Ovary (tissue), 7 donors: ENCODE measurements at regions not wholly inside any gene's neighbourhood (a gene's known extent, or its start where the extent isn't known, plus 50 kb on each side); places are given as distances from the start of the nearest gene placed in this dataset.

Source experiments
- DNase-seq, 5 donors: peaks; one replicate each; pipeline ENCODE4 v3.0.0-alpha.2; 2019 to 2020
- H3K27ac ChIP-seq, 2 donors: fragments of 200-600 bp; one replicate each; pipeline versions ENCODE4 v1.5.1 to v1.8.0; 2019 to 2022
- H3K27me3 ChIP-seq: fragments of 200-600 bp; one replicate; pipeline ENCODE4 v1.8.0; 2022
- H3K36me3 ChIP-seq: fragments of 200-600 bp; sonication (generic); one replicate; pipeline ENCODE4 v1.5.1; 2019
- H3K4me1 ChIP-seq: one replicate; pipeline ENCODE4 v1.8.1; 2013; ENCODE audit warnings: mild to moderate bottlenecking, moderate library complexity; ENCODE audit not compliant: insufficient read depth
- H3K4me3 ChIP-seq: fragments of 200-600 bp; sonication (generic); one replicate; pipeline ENCODE4 v1.5.1; 2017
- H3K9me3 ChIP-seq, 2 donors: fragments of 200-600 bp in 1 of 2; sonication (generic) in 1 of 2; one replicate each; pipeline versions ENCODE4 v1.5.1 to v1.8.1; 2013 to 2019; ENCODE audit warnings: mild to moderate bottlenecking in 1 of 2, moderate library complexity in 1 of 2
- CTCF ChIP-seq, 3 donors: fragments of 450-650 bp in 2 of 3; fragments of 200-600 bp in 1 of 3; IDR thresholded peaks; one replicate each; pipeline versions ENCODE4 v1.5.1 to v1.8.0; 2016 to 2022; ENCODE audit warnings: antibody characterized with exemption in 3 of 3, mild to moderate bottlenecking in 1 of 3
- EP300 ChIP-seq: sonication (generic); formaldehyde crosslinking; IDR thresholded peaks from one replicate; pipeline ENCODE4 v1.6.1; 2017; ENCODE audit warnings: antibody characterized with exemption
- POLR2A ChIP-seq: fragments of 450-650 bp; IDR thresholded peaks from one replicate; pipeline ENCODE4 v1.6.1; 2017; ENCODE audit warnings: antibody characterized with exemption, mild to moderate bottlenecking, moderate library complexity
- WGBS, 3 donors: extraction: QIAGEN DNeasy Blood & Tissue Kit in 1 of 3; methylation state at CpG; one replicate each; pipeline versions ENCODE4 v1.1.5 to v1.1.7; 2013 to 2017; 5-methylcytosine and 5-hydroxymethylcytosine counted together
- intact Hi-C, 4 donors: fragments of 100-400 bp; cut with DNase I; formaldehyde crosslinking; loops; one replicate each; pipeline versions ENCODE4 v1.11.0 to v1.15.1; 2022 to 2023
- donor health status: DM: no; HTN: no; CAD: no; lungs with moderate emphysema.
- donor health status: DM: no; HTN: no; CAD: no.
- donor health status: Bipolar disorder and iron deficiency.
- donor health status: DM: no; HTN: no; CAD: no.
- donor health status: DM: yes; HTN: yes; CAD: no.

- intact Hi-C loops, result no loop called here
- no peak for DNase-seq
- 80 to 89% (median 87%) methylated on average over 2 of the region's 2 CpGs for WGBS, 3 donors
These were observed 418.7 kb upstream of the RGS18 start for GRCh38 chr1:191739544-191739943.

GRCh38 chr1:191752342-191752741 is 405.9 kb upstream of the RGS18 start:
- Histone ChIP-seq H3K27ac (no peak overlapping the region), H3K4me1 (no peaks in the 10 kb centered on the region), H3K9me3 (no peaks in the 10 kb centered on the region), H3K27me3 (no peaks in the 10 kb centered on the region), H3K4me3 (no peak overlapping the region), H3K36me3 (no peaks in the 10 kb centered on the region)
- intact Hi-C loops, result no loop called here
- no peak for TF ChIP-seq EP300
- no peak for TF ChIP-seq CTCF (IDR thresholded peaks at IDR 0.05)
- TF ChIP-seq POLR2A, result no peak
- WGBS, 3 donors, result 90 to 92% (median 92%) methylated on average over 4 of the region's 4 CpGs
- DNase-seq, result no peak

More at GRCh38 chr1:191739544-191739943, 418.7 kb upstream of the RGS18 start:
- H3K4me1 ChIP-seq, result no peaks in the 10 kb centered on the region
- no peaks in the 10 kb centered on the region for H3K27me3 ChIP-seq
- no peak for TF ChIP-seq POLR2A
- TF ChIP-seq EP300, result no peak
- no peak for TF ChIP-seq CTCF (IDR thresholded peaks at IDR 0.05)
- no peak overlapping the region for H3K27ac ChIP-seq
- H3K4me3 ChIP-seq, result no peak overlapping the region
- H3K9me3 ChIP-seq, result no peaks in the 10 kb centered on the region
- no peaks in the 10 kb centered on the region for H3K36me3 ChIP-seq

- H3K27me3 ChIP-seq, result no peaks in the 10 kb centered on the region
- H3K27ac ChIP-seq, result no peak overlapping the region
- 74 to 89% (median 76%) methylated on average over 2 of the region's 2 CpGs for WGBS, 3 donors
- TF ChIP-seq POLR2A (no peak), EP300 (no peak), CTCF (IDR thresholded peaks at IDR 0.05) (no peak)
- H3K36me3 ChIP-seq, result no peaks in the 10 kb centered on the region
- H3K9me3 ChIP-seq, result no peaks in the 10 kb centered on the region
- intact Hi-C loops, result no loop called here
- H3K4me1 ChIP-seq, result no peaks in the 10 kb centered on the region
- DNase-seq, result no peak
- H3K4me3 ChIP-seq, result no peak overlapping the region
These were observed 398.2 kb upstream of the RGS18 start for GRCh38 chr1:191760016-191760415.

GRCh38 chr1:191788551-191788950 is 369.7 kb upstream of the RGS18 start:
- TF ChIP-seq CTCF (IDR thresholded peaks at IDR 0.05), result no peak
- intact Hi-C loops, result no loop called here
- no peaks in the 10 kb centered on the region for H3K36me3 ChIP-seq
- H3K4me1 ChIP-seq, result no peaks in the 10 kb centered on the region
- no peak overlapping the region for H3K27ac ChIP-seq
- no peaks in the 10 kb centered on the region for H3K9me3 ChIP-seq
- H3K4me3 ChIP-seq, result no peak overlapping the region
- 43 to 76% (median 76%) methylated on average over 1 of the region's 1 CpG for WGBS, 3 donors
- DNase-seq, result no peak
- H3K27me3 ChIP-seq, result no peaks in the 10 kb centered on the region

GRCh38 chr1:191798178-191798577 is 360.1 kb upstream of the RGS18 start:
- H3K27ac ChIP-seq, result no peak overlapping the region
- H3K36me3 ChIP-seq, result no peaks in the 10 kb centered on the region
- no peaks in the 10 kb centered on the region for H3K27me3 ChIP-seq
- intact Hi-C loops, result no loop called here
- no peaks in the 10 kb centered on the region for H3K9me3 ChIP-seq
- no peaks in the 10 kb centered on the region for H3K4me1 ChIP-seq
- DNase-seq, result no peak
- no peak for TF ChIP-seq EP300
- TF ChIP-seq POLR2A, result no peak
- TF ChIP-seq CTCF (IDR thresholded peaks at IDR 0.05), result no peak
- no peak overlapping the region for H3K4me3 ChIP-seq
- 38 to 57% (median 51%) methylated on average over 1 of the region's 1 CpG for WGBS, 3 donors
